ENCODE measurements at regions not wholly inside any gene's neighbourhood (a gene's known extent, or its start where the extent isn't known, plus 50 kb on each side); places are given as distances from the start of the nearest gene placed in this dataset.

- no peak for TF ChIP-seq CTCF (IDR thresholded peaks at IDR 0.05)
- no peak for TF ChIP-seq EP300 (IDR thresholded peaks at IDR 0.05)
- TF ChIP-seq POLR2AphosphoS5 (IDR thresholded peaks at IDR 0.05), result no peak
- no peak for TF ChIP-seq POLR2A (IDR thresholded peaks at IDR 0.05)
These were observed 614.6 kb upstream of the CPEB2 start for GRCh38 chr4:14387647-14388046.
